ENCODE measurements at regions not wholly inside any gene's neighbourhood (a gene's known extent, or its start where the extent isn't known, plus 50 kb on each side); places are given as distances from the start of the nearest gene placed in this dataset.

DNA sequence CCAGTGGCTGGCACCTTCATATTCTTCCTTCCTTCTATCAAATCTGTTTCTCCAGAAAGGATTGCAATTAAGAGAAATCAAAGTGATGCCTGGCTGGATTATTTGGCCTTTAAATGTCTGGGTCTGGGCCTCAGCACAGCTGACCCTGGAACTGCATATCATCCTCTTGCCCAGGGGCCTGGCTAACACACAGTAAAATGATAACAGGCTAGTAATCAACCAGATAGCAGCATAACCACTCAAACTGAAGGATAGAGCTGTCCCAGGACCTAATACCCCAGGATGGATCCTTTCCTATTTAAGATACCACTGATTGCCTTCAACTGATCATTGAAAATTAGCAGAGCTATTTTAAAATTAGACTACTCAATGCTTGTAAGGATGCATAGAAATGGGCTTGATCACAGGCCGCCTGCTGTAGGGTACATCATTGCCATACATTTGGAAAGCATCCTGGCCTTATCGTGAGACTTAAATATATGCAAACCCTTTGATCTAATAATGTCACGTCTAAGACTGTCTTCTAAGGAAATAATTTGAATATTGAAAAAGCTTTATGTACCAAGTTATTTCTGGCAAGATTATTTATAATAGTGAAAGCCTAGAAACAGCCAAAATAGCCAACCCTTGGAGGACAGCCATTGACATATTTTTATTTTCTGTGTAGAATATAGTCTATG is 144.0 kb upstream of the CHST15 start:
- no peak overlapping the region for H3K4me3 ChIP-seq
- peaks cover 0 to 4% (median 0%) of the 10 kb centered on the region in 4 donors for H3K4me1 ChIP-seq
- H3K27me3 ChIP-seq: no peaks in the 10 kb centered on the region
- WGBS, 2 donors: 71 to 87% methylated on average over 3 of the region's 3 CpGs
- no peaks in the 10 kb centered on the region for H3K36me3 ChIP-seq
- TF ChIP-seq EP300 (IDR thresholded peaks at IDR 0.05) (no peak), POLR2A (IDR thresholded peaks at IDR 0.05) (no peak), CTCF (IDR thresholded peaks at IDR 0.05) (no peak)
- DNase-seq (ENCODE audit: low spot score in 2 of 2): no peak
- H3K27ac ChIP-seq: no peak overlapping the region
- no peaks in the 10 kb centered on the region for H3K9me3 ChIP-seq

DNA sequence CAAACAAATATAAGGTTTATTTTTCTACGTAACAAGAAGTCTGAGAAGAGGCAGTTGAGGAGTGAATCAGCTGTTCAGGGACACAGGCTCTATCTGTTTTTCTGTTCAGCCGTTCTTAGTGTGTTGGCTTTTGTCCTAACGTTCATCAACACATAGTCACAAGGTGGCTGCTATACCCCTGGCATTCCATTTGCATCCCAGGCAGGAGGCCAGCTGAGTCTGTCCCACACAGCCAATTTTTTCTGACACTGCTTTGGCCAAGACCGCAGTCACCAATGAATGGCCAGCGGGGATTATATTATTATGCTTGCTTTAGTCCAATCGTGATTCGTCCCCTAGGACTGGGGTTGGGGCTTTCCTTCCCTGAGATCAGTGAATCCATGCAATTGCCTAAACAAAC is 143.4 kb upstream of the CHST15 start:
- H3K9me3 ChIP-seq: no peaks in the 10 kb centered on the region
- H3K4me1 ChIP-seq: peaks cover 0 to 4% (median 0%) of the 10 kb centered on the region in 4 donors
- WGBS, 2 donors: 74 to 77% methylated on average over 7 of the region's 7 CpGs
- no peak overlapping the region for H3K4me3 ChIP-seq
- no peaks in the 10 kb centered on the region for H3K27me3 ChIP-seq
- no peak for DNase-seq (ENCODE audit: low spot score in 2 of 2)
- no peak overlapping the region for H3K27ac ChIP-seq
- TF ChIP-seq CTCF (IDR thresholded peaks at IDR 0.05) (no peak), POLR2A (IDR thresholded peaks at IDR 0.05) (no peak), EP300 (IDR thresholded peaks at IDR 0.05) (no peak)
- no peaks in the 10 kb centered on the region for H3K36me3 ChIP-seq

- no peak for TF ChIP-seq EP300 (IDR thresholded peaks at IDR 0.05)
- TF ChIP-seq POLR2A (IDR thresholded peaks at IDR 0.05): no peak
- no peak for TF ChIP-seq CTCF (IDR thresholded peaks at IDR 0.05)
- Histone ChIP-seq H3K27me3 (no peaks in the 10 kb centered on the region), H3K9me3 (no peaks in the 10 kb centered on the region), H3K4me3 (no peak overlapping the region), H3K36me3 (no peaks in the 10 kb centered on the region), H3K27ac (no peak overlapping the region), H3K4me1 (peaks cover 0 to 4% (median 0%) of the 10 kb centered on the region in 4 donors)
- no peak for DNase-seq (ENCODE audit: low spot score in 2 of 2)
- 71 to 80% methylated on average over 2 of the region's 2 CpGs for WGBS, 2 donors
Measured at GRCh38 chr10:124236136-124236535, 142.7 kb upstream of the CHST15 start.

GRCh38 chr10:124235232-124235631 is 141.8 kb upstream of the CHST15 start:
- TF ChIP-seq CTCF (IDR thresholded peaks at IDR 0.05): no peak
- no peak for TF ChIP-seq EP300 (IDR thresholded peaks at IDR 0.05)
- no peak for TF ChIP-seq POLR2A (IDR thresholded peaks at IDR 0.05)
- DNase-seq (ENCODE audit: low spot score in 2 of 2): no peak
- WGBS, 2 donors: 89 to 95% methylated on average over 5 of the region's 5 CpGs
- Histone ChIP-seq H3K9me3 (no peaks in the 10 kb centered on the region), H3K27me3 (no peaks in the 10 kb centered on the region), H3K4me3 (no peak overlapping the region), H3K4me1 (peaks cover 0 to 4% (median 0%) of the 10 kb centered on the region in 4 donors), H3K36me3 (no peaks in the 10 kb centered on the region), H3K27ac (no peak overlapping the region)

GRCh38 chr10:124233546-124234138 is 140.2 kb upstream of the CHST15 start:
- no peaks in the 10 kb centered on the region for H3K9me3 ChIP-seq
- H3K27ac ChIP-seq: no peak overlapping the region
- WGBS, 2 donors: 83 to 85% methylated on average over 16 of the region's 19 CpGs
- no peak overlapping the region for H3K4me3 ChIP-seq
- H3K4me1 ChIP-seq: no peaks in the 10 kb centered on the region
- TF ChIP-seq POLR2A (IDR thresholded peaks at IDR 0.05) (no peak), CTCF (IDR thresholded peaks at IDR 0.05) (no peak), EP300 (IDR thresholded peaks at IDR 0.05) (no peak)
- no peak for DNase-seq (ENCODE audit: low spot score in 2 of 2)
- no peaks in the 10 kb centered on the region for H3K36me3 ChIP-seq
- H3K27me3 ChIP-seq: no peaks in the 10 kb centered on the region
